Vagina (tissue), 2 donors: ENCODE measurements at regions not wholly inside any gene's neighbourhood (a gene's known extent, or its start where the extent isn't known, plus 50 kb on each side); places are given as distances from the start of the nearest gene placed in this dataset.

ENCODE experiments used
- POLR2AphosphoS5 ChIP-seq, 2 donors: sonication (generic); formaldehyde crosslinking; IDR thresholded peaks; one replicate each; pipeline ENCODE4 v1.9.0; 2017; ENCODE audit warnings: antibody characterized with exemption in 2 of 2, mild to moderate bottlenecking in 2 of 2, low read depth in 1 of 2; ENCODE audit not compliant: insufficient read depth in 1 of 2
- TF ChIP-seq, protein P1 (sequence below), 3 experiments: fragments of 450-650 bp in 2 of 3; fragments of 200-600 bp in 1 of 3; sonication (generic) in 1 of 3; IDR thresholded peaks; one replicate each; pipeline ENCODE4 v1.5.1; 2017 to 2019; ENCODE audit warnings: antibody characterized with exemption in 3 of 3, mild to moderate bottlenecking in 2 of 3, moderate library complexity in 2 of 3

GRCh38 chr1:91071838-91072237, 50.0 kb upstream of the ZNF644 start:
- TF ChIP-seq, protein P1, sequence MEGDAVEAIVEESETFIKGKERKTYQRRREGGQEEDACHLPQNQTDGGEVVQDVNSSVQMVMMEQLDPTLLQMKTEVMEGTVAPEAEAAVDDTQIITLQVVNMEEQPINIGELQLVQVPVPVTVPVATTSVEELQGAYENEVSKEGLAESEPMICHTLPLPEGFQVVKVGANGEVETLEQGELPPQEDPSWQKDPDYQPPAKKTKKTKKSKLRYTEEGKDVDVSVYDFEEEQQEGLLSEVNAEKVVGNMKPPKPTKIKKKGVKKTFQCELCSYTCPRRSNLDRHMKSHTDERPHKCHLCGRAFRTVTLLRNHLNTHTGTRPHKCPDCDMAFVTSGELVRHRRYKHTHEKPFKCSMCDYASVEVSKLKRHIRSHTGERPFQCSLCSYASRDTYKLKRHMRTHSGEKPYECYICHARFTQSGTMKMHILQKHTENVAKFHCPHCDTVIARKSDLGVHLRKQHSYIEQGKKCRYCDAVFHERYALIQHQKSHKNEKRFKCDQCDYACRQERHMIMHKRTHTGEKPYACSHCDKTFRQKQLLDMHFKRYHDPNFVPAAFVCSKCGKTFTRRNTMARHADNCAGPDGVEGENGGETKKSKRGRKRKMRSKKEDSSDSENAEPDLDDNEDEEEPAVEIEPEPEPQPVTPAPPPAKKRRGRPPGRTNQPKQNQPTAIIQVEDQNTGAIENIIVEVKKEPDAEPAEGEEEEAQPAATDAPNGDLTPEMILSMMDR (IDR thresholded peaks at IDR 0.05), result no peak
- no peak for TF ChIP-seq POLR2AphosphoS5 (IDR thresholded peaks at IDR 0.05; ENCODE audit: insufficient read depth in 1 of 2, low read depth in 1 of 2)
